HG03439 (cell line): ENCODE measurements at regions not wholly inside any gene's neighbourhood (a gene's known extent, or its start where the extent isn't known, plus 50 kb on each side); places are given as distances from the start of the nearest gene placed in this dataset.

Experiments
- ATAC-seq: cut with Tn5 transposase; IDR thresholded peaks from one replicate; pipeline ENCODE4 v1.9.1; 2021; ENCODE audit warnings: mild to moderate bottlenecking, moderate library complexity; ENCODE audit not compliant: unreplicated experiment

DNA sequence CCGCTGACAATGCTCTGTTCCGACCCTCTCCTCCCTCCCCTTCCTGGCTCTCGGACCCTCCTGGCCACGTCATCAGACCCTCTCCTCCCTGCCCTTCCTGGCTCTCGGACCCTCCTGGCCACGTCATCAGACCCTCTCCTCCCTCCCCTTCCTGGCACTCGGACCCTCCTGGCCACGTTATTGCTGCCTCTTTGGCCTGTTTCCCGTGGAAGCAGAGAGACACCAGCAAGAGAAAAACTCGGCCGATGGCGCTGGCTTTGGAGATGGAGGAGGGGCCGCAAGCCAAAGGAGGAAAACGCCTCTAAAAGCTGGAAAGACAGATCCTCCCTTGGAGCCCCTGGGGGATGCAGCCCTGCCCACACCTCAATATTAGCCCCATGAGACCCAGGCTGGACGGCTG, 463.3 kb downstream of the BRD1 start:
- ATAC-seq, result no peak

DNA sequence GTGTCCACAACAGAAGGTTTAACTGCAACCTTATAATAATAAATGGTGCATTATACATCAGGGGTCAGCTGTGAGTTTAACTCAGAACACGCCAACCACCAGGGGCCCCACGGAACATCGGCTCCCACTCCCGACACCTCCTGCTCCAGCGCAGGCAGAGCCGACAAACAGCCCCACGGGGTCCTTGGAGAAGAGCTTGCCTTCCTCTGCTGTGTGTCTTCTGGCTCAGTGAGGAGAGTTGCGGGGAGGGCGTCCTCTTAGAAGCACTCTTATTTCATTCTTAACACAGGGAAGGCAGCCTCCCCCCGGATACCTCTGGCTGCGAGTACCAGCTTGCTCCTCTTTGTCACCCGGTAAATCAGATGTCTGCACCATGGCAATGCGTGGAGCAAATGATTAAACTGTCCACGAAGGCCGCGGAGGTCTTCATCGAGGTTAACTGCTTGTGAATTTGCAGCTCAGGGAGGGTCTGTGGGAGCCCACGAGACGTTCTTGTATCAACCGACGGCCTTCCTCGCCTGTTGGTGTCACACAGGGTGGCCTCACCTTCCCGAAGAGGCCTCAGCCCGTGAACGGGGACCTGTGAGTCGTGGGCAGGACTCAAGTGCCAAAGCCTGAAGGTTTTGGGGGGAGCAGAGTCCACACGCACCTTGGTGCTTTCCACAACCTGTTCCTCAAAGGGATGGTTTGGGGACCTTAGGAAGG, 464.0 kb downstream of the BRD1 start:
- no peak for ATAC-seq

DNA sequence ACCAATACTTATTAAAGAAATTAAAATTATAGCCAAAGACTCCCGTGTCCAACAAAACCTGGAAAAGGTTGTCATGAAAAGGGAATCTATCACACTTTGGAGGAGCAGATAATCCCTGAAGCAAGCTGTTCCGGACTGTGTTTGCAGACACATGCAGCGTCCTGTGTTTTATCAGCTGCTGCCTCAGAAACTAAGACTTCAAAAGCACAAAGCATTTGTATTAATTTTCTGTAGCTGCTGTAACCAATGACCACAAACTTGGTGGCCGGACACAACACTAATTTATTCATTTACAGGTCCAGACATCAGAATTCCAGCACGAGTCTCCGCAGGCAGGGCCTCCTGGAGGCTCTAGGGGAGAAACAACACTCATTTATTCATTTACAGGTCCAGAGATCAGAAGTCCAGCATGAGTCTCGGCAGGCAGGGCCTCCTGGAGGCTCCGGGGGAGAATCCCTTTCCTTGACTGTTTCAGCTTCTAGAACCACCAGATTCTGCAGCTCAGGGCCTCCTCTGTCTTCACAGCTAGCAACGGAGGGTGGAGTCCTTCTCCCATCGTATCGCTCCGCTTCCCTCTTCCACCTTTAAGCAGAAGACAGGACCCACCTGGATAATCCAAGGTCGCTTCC, 465.3 kb downstream of the BRD1 start:
- ATAC-seq, result no peak

DNA sequence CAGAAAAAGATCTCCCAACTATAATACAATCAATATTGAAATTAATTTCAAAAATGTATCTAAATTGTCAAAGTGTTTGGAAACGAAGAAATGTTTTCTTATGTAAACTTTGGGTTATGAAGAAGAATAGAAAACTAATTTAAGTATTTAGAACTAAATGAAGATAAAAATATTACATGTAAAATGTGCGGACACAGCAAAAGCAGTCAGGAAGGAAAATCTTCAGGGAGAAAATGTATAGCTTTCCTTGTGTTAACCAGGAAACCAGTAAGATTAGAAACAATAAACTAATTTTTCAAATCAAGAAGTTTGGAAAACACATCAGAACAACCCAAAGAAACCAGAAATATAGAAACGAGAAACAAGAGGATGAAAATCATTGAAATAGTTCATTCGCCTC, 466.5 kb downstream of the BRD1 start:
- ATAC-seq, result no peak

DNA sequence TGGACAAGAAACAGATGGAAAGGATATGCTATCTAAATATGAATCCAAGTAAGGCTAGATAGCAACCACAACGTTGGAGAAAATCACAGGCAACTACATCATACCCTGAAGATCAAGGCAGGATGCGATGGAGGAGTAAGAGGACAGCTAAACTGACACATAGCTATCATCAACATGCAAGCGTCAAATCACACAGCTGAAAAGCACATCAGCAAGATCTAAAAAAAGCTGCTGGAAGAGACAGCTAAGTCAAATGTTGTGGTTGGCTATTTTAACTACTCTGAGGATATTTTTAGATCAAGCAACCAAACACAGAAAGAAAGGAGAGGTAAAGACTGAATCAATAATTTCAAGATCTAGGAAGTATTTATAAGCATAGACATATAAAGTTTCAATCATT, 466.9 kb downstream of the BRD1 start:
- ATAC-seq, result no peak

DNA sequence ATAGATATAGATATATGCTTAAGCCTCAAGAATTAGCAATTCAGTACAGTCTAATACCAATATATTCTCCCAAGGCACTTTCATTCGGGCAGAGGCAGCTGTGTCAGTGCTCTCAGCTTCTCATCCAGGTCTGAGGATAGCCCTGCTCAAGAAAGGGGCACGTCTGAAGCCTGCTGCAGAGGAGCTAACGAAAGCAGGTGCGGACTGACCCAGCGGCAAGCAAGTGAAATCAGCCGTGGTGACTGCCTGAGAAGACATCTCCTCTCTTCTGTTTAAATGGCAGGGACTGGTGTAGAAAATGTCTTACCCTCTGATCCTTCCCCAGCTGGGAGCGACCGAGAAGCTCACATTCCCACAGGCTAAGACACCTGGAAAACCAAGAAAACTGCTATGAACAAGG, 468.6 kb downstream of the BRD1 start:
- ATAC-seq, result no peak

DNA sequence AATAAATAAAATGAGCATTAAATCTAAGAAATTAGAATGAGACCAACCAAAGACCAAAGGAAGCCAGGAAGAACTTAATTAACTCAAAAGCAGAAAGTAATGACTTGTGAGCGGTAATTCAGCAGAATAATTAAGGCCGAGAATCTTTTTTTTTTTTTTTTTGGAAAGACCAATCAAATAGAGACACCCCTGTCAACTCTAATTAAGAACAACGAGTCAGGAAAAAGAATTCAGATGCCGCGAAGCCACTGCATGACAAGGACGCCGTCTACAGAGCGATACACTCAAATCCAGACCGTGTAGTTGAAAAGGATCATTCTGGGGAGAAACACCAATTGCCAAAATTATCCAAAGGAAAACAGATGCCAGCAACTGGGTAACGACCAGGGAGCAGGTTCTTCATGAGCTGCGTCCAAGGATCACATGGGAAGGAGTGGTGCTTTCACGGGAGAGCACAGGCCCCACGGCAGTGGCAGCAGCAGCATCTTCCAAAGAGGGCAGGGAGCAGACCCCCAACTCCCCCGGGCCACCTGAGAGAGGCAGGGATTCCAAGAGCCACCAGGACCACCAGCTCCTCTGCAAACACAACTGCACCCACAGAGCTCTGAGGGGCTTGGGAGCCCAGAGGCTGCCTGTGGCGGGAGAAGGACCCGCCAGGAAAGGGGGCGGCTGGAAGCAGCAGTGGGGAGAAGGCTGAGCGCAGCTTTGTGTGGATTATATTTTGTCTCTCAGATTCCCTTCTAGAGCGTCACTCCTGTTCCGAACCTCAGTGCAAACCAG, 469.8 kb downstream of the BRD1 start:
- no peak for ATAC-seq

DNA sequence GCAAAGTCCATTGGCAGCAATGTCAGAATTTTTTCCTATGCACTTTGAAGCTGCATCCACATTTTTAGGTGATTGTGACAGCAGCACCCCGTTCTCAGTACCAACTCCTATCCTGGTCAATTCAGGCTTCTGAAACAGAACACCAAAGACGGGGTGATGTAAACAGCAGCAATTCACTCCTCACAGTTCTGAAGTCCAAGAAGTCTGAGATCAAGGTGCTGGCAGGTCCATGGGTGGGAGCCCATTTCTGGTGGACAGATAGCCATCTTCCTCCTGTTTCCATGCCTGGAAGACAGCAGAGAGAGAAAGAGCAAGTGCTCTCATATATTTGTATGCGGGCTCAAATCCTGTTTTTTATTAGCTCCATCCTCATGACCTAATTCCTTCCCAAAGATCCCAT, 471.2 kb downstream of the BRD1 start:
- no peak for ATAC-seq

DNA sequence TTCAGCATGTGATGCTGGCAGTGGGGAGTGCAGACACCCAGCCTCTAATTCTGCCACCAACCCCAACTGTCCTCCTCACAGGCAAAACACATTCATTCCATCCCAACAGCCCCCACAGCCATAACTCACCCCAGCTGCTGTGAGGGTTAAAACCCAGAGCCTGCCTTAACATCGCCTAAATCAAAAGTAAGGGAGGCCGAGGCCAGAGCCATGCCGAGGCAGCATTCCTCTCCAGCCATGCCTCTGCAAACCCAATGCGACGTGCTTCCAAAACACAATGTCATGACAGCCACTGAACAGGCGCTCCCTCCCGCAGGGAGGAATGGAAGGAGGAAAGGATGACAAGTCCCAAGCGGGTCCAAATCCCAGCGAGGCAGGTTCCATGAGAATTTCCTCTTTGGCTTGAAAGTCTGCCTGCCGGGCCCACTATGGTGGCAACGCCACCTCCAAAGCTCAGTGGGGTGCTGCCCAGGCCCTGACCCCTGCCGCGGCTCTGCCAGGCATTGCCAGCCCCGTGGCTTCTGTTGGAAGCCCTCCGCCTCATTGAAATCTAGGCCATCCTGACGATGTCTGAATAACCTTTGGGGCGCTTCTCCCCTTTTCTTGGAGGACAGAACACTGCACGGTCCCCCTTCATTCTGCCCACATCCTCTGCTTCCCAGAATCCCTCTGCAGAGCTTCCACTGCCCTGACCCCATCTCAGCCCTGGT, 472.3 kb downstream of the BRD1 start:
- ATAC-seq, result no peak

DNA sequence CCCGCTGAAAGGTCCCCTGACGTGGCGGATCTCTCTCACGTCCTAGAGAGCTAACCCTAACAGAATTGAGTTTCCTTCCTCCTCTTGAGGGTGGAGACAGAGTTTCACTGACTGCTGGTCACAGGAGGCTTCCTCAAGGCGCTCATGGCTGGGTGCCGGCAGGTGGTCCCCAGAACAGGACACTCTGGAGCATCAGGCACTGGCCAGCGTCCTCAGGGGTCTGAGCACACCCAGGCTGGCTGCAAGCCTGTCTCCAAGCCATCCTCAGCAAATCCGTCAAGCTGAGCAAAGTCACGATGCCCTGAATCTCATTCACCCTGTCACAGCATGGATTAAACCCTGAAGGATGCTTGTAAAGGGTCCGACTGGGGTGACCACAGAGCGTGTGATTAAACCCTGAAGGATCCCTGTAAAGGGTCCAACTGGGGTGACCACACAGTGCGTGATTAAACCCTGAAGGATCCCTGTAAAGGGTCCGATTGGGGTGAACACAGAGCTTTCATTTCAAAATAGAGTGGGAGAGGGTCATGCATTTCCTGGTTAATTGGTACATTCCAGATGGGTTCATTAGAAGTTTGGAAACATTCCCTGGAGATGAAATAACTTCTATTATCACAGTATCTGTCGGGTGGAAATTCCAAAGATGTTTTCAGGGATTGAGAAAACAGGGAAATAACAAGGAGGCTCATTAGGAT, 473.0 kb downstream of the BRD1 start:
- no peak for ATAC-seq

DNA sequence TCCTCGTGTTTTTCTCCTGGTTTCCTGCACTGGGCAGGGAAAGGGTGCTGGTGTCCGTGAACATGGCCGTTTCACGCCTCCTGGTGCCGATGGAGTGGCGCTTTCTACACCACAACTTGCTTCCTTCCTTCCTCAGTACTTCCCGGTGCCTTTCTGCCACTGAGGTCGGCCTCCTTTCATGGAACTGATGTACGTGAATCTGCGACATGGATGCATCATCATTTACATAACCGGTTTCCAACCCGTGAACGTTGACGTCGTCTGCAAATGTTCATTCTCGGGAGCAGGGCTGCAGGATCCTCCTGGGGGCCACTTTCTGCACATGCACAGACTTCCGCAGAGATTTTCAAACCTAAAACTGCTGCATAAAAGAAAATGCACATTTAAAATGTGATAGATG, 474.4 kb downstream of the BRD1 start:
- no peak for ATAC-seq

DNA sequence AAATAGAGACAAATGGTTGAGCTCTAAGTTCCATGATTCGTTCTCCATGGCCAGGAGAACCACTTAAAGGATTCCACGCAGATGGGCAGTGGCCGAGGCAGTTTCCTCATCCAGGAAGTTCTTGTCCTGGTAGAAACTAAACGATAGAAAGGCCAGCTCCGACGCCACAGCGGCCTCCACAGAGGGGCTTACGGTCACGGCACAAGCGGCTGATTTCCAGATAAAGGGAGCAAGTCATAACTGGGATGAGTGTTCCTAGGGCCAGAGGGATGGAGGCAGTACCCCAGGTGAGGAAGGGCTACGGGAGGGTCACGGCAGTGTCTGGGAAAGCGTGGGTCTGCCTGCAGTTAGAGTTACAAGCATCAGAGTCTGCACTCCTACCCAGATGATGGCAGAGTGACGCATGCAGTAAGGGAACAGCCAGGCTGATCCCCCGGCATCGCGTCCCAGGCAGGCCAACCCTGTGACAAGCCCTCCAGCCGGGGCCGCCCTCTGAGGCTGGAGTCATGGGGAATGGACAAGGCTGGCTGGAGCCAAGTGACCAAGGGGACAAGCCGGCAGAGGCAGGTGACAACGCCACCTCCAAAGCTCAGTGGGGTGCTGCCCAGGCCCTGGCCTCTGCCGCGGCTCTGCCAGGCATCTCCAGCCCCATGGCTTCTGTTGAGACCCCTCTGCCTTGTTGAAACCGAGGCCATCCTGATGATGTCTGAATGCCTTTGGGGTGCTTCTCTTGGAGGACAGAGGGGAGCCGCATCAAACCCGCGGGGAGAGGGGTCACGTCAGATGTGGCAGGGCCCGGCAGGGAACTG, 475.1 kb downstream of the BRD1 start:
- ATAC-seq, result no peak

DNA sequence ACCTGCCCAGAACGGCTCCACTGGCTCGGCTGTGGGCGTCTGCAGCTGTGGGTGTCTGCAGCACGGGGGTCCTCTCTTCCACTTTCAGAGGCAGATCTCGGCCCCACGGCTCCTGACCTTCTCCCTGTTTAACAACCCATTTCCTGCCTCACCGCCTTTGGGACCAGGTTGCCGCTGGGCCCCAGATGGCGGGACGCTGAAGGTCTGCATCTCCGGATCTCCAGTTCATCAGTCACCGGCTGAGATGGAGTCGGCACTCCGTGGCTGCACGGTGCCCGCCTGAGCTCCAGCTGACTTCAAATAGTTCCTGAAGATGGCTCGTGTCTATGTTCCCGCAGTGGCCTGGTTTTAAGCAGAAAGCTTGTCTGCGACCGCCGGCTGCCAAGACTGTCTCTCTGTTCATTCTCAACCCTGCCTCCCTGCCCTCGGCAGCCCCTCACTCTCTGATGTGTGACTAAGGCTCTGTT, 475.9 kb downstream of the BRD1 start:
- ATAC-seq, result no peak

DNA sequence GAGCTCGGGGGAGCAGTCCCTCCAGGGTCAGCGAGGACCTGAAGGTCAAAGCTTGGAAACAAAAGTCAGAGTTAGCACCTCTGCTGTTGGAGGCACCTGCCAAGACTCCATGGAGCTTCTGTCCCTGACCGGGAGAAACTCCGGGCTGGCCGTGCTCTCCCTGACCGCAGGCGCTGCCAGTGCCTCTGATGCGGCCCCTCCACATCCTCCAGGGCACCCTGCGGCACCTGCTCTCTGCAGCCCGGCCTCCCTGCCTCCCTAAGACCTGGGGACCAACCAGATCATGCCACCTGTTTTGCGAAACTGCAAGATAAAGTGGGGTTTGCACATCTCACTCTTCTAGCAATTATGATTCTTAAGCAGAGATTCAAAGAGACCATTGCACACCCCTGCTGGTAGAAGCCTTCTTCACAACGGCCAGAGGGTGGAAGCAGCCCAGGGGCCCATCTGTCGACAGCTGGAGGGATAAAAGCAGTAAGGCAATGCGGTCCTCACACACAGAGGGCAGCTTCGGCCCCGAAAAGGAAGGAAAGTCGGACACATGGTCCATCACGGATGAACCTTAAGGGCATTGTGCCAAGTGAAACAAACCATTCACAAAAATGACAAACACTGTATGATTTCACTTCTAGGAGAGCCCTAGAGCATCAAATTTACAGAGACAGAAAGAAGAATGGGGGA, 477.1 kb downstream of the BRD1 start:
- ATAC-seq, result no peak

DNA sequence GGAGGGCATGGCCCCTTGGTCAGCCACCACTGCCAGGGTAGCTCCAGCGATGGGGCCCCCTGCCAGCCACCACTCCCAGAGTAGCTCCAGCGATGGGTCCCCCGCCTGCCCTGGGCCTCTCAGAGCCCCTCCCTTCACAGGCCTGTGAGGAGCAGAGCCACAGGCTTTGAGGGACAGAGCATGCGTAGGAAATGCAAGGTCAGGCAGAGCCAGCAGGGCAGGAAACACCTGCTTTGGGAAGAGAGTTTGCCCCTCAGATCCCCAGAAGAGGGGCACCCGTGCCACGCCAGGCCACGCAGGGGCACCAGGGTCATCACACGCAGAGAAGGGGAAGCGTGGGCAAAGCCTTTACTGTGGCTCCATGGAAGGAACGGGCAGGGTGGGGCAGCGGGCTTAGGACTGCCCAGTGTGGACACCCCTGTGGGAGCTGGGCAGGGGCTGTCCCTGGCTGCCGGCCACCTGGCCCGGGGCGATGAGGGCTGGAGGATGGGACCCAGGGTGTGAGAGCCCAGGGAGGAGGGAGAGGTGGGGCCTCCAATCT, 477.8 kb downstream of the BRD1 start:
- no peak for ATAC-seq

DNA sequence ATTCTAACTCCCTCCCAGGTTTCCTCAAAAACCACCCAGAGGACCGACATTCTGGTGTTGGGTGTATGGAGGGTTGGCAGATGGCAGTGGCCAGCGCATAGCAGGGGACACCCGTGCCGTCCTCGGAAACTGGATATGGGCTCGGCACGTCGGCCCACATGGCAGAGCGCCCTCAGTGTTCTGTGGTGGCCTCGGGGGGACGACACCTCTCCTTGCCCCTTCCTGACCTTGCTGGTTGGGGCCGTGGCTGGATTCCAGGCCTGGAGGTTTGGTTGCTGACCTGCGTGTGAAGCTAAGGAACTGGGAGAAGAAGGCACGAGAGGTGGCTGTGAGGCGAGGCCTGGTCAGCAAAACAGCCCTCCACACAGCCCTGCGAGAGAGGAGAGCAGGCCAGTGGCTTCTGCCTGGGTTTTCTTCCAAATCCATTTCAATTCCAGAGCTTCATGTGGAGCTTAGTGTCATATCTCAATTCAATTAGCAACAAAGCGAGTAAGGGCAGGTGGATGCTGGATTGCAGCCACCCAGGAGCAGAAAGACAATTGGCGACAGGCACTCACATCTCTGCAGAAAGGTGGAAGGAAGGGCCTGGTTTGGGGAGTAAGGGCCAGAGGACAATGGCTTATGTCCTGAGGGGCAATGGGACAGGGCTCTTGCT, 478.4 kb downstream of the BRD1 start:
- ATAC-seq, result no peak

DNA sequence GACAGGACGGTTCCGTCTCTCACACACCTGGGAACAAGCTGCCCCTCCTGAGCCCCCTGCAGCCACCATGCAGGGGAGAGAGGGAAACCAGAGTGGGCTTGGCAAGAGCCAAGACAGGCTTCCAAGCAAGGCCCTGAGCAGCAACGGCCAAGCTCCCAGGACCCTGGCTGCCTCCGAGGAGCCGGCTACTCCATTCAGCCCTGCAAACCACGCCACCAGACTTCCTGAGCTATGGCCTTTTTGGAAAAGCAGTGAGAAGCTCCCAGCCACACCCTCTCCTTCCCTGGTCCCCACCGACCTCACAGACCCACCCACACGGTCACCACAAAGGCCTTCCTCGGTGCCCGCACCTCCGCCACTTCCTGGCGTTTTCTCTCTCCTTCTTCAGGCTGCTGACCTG, 479.0 kb downstream of the BRD1 start:
- no peak for ATAC-seq

DNA sequence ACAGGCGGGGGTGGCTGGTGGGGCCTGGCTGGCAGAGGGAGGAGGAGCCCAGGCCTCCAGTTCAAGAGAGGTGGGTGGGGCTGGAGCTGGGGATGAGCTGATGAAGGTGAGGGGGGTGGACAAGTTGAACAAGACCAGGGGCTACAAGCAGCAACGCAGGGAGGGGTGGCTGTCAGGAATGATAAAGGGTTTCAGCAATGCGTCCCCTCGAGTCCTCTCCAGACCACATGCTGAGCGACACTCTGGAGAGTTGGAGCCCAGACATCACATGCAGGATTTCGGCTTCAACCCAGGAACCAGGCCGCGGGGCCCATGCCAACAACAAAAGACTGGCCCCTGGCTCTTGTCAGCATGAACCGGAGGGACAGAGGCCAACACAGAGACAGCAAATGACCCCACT, 480.3 kb downstream of the BRD1 start:
- ATAC-seq, result no peak

DNA sequence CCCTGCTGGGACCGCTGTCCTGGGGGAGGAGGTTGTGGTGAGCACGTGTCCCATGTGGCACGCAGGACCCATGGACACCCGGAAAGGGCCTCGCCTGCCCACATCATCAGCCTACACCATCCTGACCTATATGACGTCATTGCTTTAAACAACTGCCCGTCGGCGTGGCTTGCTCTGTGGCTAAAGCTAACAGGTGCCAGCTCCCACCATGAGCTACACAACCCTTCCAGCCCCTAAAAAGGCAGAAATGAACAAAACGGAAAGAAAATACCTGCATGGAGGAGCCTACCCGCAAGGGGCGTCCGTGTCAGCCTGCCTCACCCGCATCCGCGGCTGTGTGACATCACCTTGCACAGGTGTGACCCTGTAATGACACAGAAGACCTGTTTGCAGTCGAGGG, 481.8 kb downstream of the BRD1 start:
- no peak for ATAC-seq
